ENCODE measurements at regions not wholly inside any gene's neighbourhood (a gene's known extent, or its start where the extent isn't known, plus 50 kb on each side); places are given as distances from the start of the nearest gene placed in this dataset.
A peak's percentile ranks its signal among the peaks of the same experiment; 100 is the strongest.

GRCh38 chr22:33221568-33221967, 163.4 kb upstream of the SYN3 start:
- no peak overlapping the region for H3K27ac ChIP-seq
- no peak for TF ChIP-seq CTCF (conservative IDR thresholded peaks at IDR 0.05)

- no peak overlapping the region for H3K27ac ChIP-seq
- no peak for TF ChIP-seq CTCF (conservative IDR thresholded peaks at IDR 0.05)
Observed at GRCh38 chr22:33220476-33221080, 162.4 kb upstream of the SYN3 start.

GRCh38 chr22:33219648-33220384, 161.6 kb upstream of the SYN3 start:
- H3K27ac ChIP-seq = no peak overlapping the region
- no peak for TF ChIP-seq CTCF (conservative IDR thresholded peaks at IDR 0.05)

- no peak for TF ChIP-seq CTCF (conservative IDR thresholded peaks at IDR 0.05)
- no peak overlapping the region for H3K27ac ChIP-seq
Observed at GRCh38 chr22:33213383-33214075, 155.3 kb upstream of the SYN3 start.

GRCh38 chr22:33209930-33210784, 152.0 kb upstream of the SYN3 start:
- H3K27ac ChIP-seq = no peak overlapping the region
- TF ChIP-seq CTCF (conservative IDR thresholded peaks at IDR 0.05) = peak; percentile 88

GRCh38 chr22:33204408-33204807, 146.2 kb upstream of the SYN3 start:
- TF ChIP-seq CTCF (conservative IDR thresholded peaks at IDR 0.05) = no peak
- H3K27ac ChIP-seq = no peak overlapping the region

GRCh38 chr22:33202455-33202854, 144.3 kb upstream of the SYN3 start:
- no peak overlapping the region for H3K27ac ChIP-seq
- no peak for TF ChIP-seq CTCF (conservative IDR thresholded peaks at IDR 0.05)

Data from VCaP (cell line).